ENCODE measurements at regions not wholly inside any gene's neighbourhood (a gene's known extent, or its start where the extent isn't known, plus 50 kb on each side); places are given as distances from the start of the nearest gene placed in this dataset.
"Not testable (repeated sequence)": the region's sequence is repeated elsewhere in the genome, so short reads cannot be mapped to it uniquely, and the experiment has no call there.

DNA sequence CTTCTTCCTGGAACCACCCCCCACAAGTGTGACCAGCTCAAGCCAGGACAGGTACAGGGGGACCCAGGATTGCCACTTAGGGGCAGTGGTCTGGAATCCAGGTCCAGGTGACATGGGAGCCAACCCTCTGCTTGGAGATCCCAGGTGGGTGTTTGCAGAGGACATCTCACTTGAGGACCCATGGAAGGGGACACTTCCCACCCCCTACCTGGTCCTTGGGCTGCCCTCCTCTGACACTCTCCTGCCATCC is 145.5 kb downstream of the SEC14L1 start:
- CTCF ChIA-PET = interaction anchor here (1.6 kb wide), 1 partner anchor 199 kb away, joined by 10 read pairs; no protein-coding TSS in a partner anchor
- H3K27me3 ChIP-seq (ENCODE audit: control insufficient read depth, insufficient read depth, low read length) = no peaks in the 10 kb centered on the region
- no peak for DNase-seq (ENCODE audit: low read depth, low spot score)
- TF ChIP-seq, protein P1, sequence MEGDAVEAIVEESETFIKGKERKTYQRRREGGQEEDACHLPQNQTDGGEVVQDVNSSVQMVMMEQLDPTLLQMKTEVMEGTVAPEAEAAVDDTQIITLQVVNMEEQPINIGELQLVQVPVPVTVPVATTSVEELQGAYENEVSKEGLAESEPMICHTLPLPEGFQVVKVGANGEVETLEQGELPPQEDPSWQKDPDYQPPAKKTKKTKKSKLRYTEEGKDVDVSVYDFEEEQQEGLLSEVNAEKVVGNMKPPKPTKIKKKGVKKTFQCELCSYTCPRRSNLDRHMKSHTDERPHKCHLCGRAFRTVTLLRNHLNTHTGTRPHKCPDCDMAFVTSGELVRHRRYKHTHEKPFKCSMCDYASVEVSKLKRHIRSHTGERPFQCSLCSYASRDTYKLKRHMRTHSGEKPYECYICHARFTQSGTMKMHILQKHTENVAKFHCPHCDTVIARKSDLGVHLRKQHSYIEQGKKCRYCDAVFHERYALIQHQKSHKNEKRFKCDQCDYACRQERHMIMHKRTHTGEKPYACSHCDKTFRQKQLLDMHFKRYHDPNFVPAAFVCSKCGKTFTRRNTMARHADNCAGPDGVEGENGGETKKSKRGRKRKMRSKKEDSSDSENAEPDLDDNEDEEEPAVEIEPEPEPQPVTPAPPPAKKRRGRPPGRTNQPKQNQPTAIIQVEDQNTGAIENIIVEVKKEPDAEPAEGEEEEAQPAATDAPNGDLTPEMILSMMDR (IDR thresholded peaks at IDR 0.05; ENCODE audit: low read depth, low read length) = no peak
- H3K9me3 ChIP-seq (ENCODE audit: control insufficient read depth, insufficient read depth, low read length) = no peaks in the 10 kb centered on the region; the same call in 1 of the 2 replicates
- H3K27ac ChIP-seq (ENCODE audit: low read depth, low read length) = peak overlapping the region; percentile 89
- H3K4me3 ChIP-seq (ENCODE audit: low read depth, low read length) = no peak overlapping the region
- POLR2A ChIA-PET = interaction anchor here (0.8 to 1.6 kb wide), 5 partner anchors 31 to 549 kb away, joined by 3 to 7 read pairs (median 3); partner anchors contain the start of gene MFSD11

DNA sequence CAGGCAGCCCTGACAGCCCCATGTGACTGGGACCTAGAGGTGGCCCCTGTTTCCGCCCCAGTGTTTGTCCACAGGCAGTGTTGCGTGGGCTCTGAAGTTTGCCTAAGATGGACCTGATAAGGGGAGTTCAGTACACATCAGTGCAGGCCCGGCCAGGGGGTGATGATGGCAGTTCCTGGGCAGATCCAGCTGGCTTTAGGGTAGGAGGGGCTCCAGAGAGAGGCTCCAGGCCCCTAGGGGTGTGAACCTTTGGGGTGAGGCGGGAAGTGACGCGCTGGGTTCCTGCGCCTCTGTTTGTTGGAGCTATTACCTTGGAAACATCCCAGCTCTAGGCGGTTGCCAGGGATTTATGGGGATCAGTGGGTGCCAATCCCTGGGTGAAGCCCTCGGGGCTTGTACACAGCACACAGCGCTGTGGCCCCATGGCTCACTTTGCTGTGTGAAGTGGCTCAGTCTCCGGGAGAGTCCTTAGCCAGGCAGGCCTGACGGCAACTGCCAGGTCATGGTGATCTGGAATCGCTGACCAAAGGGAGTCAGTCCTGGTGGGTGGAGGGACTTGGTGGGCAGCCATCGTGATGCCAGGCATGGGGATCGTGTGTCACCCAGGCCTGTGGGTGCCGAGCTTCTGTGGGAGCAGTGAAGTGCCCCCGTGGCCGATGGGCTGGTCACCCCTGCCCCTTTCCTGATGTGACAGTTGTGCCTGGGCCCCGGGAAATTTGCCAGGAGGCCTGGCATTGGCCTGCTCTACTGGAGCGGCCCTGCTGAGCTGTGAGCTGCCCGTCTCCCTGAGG is 146.1 kb downstream of the SEC14L1 start:
- Histone ChIP-seq H3K27ac (ENCODE audit: low read depth, low read length) (peak overlapping the region; percentile 89), H3K4me3 (ENCODE audit: low read depth, low read length) (no peak overlapping the region), H3K27me3 (ENCODE audit: control insufficient read depth, insufficient read depth, low read length) (no peaks in the 10 kb centered on the region), H3K9me3 (ENCODE audit: control insufficient read depth, insufficient read depth, low read length) (no peaks in the 10 kb centered on the region; the same call in 1 of the 2 replicates)
- TF ChIP-seq, protein P1 (IDR thresholded peaks at IDR 0.05; ENCODE audit: low read depth, low read length) = no peak
- CTCF ChIA-PET = interaction anchor here (1.6 kb wide), 1 partner anchor 199 kb away, joined by 10 read pairs; no protein-coding TSS in a partner anchor
- POLR2A ChIA-PET = interaction anchor here (0.5 to 1.6 kb wide), 5 partner anchors 17 to 143 kb away, joined by 3 to 8 read pairs (median 3); no protein-coding TSS in a partner anchor
- DNase-seq (ENCODE audit: low read depth, low spot score) = no peak

DNA sequence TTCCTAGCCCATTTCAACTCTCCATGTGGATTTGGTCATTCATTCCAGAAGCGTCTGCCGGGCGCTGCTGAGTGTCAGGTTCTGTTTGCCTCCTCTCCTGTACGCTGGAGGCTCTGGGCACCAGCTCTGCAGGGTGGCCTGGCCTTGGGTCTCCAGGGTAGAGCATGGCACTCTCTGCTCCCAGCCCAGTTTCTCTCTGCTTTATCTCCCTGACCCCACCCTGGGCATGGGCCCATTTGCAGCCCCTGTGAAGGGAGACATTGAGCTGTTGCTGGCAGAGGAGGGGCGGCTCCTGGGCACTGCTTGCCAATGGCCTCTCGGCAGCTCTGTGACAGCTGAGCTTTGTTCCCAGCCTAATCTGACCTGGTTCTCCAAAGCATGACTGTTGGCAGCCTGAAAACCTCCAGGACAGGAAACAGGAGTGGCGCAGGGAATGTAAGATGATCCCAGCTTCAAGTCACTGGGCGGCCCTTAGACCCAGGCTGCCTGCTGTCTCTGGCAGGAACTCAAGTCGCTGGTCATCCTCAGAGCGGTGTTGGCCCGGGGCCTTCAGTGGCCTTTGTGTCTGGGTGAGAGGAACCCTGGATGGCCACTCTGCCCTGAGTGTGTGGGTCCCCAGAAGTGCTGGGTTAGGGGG is 146.8 kb downstream of the SEC14L1 start:
- Histone ChIP-seq H3K4me3 (ENCODE audit: low read depth, low read length) (no peak overlapping the region), H3K27ac (ENCODE audit: low read depth, low read length) (peak overlapping the region; percentile 89), H3K9me3 (ENCODE audit: control insufficient read depth, insufficient read depth, low read length) (no peaks in the 10 kb centered on the region; the same call in 1 of the 2 replicates), H3K27me3 (ENCODE audit: control insufficient read depth, insufficient read depth, low read length) (no peaks in the 10 kb centered on the region)
- CTCF ChIA-PET = no interaction called here
- POLR2A ChIA-PET = interaction anchor here (0.5 to 1.6 kb wide), 5 partner anchors 16 to 142 kb away, joined by 3 to 8 read pairs (median 3); no protein-coding TSS in a partner anchor
- peak; percentile 63 for DNase-seq (ENCODE audit: low read depth, low spot score)
- TF ChIP-seq, protein P1 (IDR thresholded peaks at IDR 0.05; ENCODE audit: low read depth, low read length) = no peak

DNA sequence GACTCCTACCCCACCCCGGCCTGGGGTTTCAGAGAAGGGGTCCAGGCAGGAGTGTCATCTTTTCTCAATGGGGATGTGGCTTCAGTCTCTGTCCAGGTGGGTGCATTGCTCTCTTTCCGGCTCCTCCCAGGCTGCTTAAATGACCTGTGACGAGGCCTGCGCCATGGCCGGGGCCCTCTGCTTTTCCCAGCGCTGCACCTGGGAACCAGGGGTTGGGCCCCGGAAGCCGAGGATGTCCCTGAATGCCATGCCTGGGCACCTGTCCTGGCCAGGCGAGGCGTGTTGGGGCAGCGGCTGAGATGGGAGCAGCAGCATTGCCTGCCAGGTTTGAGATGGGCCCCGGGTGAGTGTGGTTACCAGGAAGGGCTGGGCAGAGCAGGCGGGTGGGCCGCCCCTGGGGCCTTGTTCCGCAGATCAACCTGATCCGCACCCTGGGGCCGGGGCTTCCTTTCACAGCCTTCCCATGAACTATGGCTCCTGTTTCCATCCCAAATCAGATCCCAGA is 147.4 kb downstream of the SEC14L1 start:
- peak overlapping the region; percentile 89 for H3K27ac ChIP-seq (ENCODE audit: low read depth, low read length)
- no peak overlapping the region for H3K4me3 ChIP-seq (ENCODE audit: low read depth, low read length)
- TF ChIP-seq, protein P1 (IDR thresholded peaks at IDR 0.05; ENCODE audit: low read depth, low read length) = no peak
- H3K9me3 ChIP-seq (ENCODE audit: control insufficient read depth, insufficient read depth, low read length) = no peaks in the 10 kb centered on the region
- POLR2A ChIA-PET = interaction anchor here (1.3 to 1.6 kb wide), 3 partner anchors 35 to 142 kb away, joined by 3 to 8 read pairs (median 7); no protein-coding TSS in a partner anchor
- H3K27me3 ChIP-seq (ENCODE audit: control insufficient read depth, insufficient read depth, low read length) = no peaks in the 10 kb centered on the region
- CTCF ChIA-PET = interaction anchor here (0.6 to 1.0 kb wide), 2 partner anchors 27 to 199 kb away, joined by 3 read pairs; no protein-coding TSS in a partner anchor
- DNase-seq (ENCODE audit: low read depth, low spot score) = no peak

DNA sequence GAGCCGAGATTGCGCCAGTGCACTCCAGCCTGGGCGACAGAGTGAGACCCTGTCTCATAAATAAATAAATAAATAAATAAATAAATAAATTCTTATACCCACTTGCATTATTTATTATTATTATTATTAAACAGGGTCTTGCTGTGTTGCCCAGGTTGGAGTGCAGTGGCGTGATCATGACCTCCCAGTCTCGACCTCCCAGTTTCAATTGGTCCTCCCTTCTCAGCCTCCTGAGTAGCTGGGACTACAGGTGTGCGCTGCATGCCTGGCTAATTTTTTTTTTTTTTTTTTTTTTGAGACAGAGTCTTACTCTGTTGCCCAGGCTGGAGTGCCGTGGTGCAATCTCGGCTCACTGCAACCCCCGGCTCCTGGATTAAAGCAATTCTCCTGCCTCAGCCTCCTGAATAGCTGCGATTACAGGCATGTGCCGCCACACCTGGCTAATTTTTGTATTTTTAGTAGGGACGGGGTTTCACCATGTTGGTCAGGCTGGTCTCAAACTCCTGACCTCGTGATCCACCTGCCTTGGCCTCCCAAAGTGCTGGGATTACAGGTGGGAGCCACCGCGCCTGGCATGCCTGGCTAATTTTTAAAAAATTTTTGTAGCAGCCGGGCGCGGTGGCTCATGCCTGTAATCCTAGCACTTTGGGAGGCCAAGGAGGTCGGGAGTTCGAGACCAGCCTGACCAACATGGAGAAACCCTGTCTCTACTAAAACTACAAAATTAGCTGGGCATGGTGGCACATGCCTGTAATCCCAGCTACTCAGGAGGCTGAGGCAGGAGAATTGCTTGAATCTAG is 150.2 kb downstream of the SEC14L1 start:
- H3K4me3 ChIP-seq (ENCODE audit: low read depth, low read length); H3K9me3 ChIP-seq (ENCODE audit: control insufficient read depth, insufficient read depth, low read length); DNase-seq (ENCODE audit: low read depth, low spot score); POLR2A ChIA-PET; H3K27ac ChIP-seq (ENCODE audit: low read depth, low read length); H3K27me3 ChIP-seq (ENCODE audit: control insufficient read depth, insufficient read depth, low read length): not testable (repeated sequence)
- CTCF ChIA-PET = interaction anchor here (0.6 kb wide), 1 partner anchor 184 kb away, joined by 3 read pairs; no protein-coding TSS in a partner anchor
